Endothelial cell (in vitro differentiated cells): ENCODE measurements at regions not wholly inside any gene's neighbourhood (a gene's known extent, or its start where the extent isn't known, plus 50 kb on each side); places are given as distances from the start of the nearest gene placed in this dataset.

ENCODE experiments used
- DNase-seq: peaks from one replicate; pipeline ENCODE4 v3.0.0; 2021; ENCODE audit warnings: low spot score
- H3K27ac Mint-ChIP-seq: one replicate; pipeline ENCODE4 v1.8.0; 2021; ENCODE audit warnings: mixed read lengths, inconsistent platforms; ENCODE audit not compliant: unreplicated experiment
- H3K27me3 Mint-ChIP-seq: one replicate; pipeline ENCODE4 v1.8.0; 2021; ENCODE audit warnings: mild to moderate bottlenecking, moderate library complexity, mixed read lengths, inconsistent platforms; ENCODE audit not compliant: unreplicated experiment
- H3K36me3 Mint-ChIP-seq: one replicate; pipeline ENCODE4 v1.8.0; 2021; ENCODE audit warnings: mild to moderate bottlenecking, low read depth, mixed read lengths, inconsistent platforms; ENCODE audit not compliant: unreplicated experiment
- H3K4me1 Mint-ChIP-seq: one replicate; pipeline ENCODE4 v1.8.0; 2021; ENCODE audit warnings: mild to moderate bottlenecking, mixed read lengths, inconsistent platforms; ENCODE audit not compliant: unreplicated experiment
- H3K4me3 Mint-ChIP-seq: one replicate; pipeline ENCODE4 v1.8.0; 2021; ENCODE audit warnings: mild to moderate bottlenecking, mixed read lengths, inconsistent platforms; ENCODE audit not compliant: unreplicated experiment
- H3K9me3 Mint-ChIP-seq: one replicate; pipeline ENCODE4 v1.8.0; 2021; ENCODE audit warnings: mixed read lengths, inconsistent platforms; ENCODE audit not compliant: unreplicated experiment
- TF ChIP-seq, protein P1 (sequence below): fragments of 200-600 bp; sonication (generic); IDR thresholded peaks from one replicate; pipeline ENCODE4 v1.5.0; 2021; ENCODE audit warnings: antibody characterized with exemption; ENCODE audit not compliant: unreplicated experiment

DNA sequence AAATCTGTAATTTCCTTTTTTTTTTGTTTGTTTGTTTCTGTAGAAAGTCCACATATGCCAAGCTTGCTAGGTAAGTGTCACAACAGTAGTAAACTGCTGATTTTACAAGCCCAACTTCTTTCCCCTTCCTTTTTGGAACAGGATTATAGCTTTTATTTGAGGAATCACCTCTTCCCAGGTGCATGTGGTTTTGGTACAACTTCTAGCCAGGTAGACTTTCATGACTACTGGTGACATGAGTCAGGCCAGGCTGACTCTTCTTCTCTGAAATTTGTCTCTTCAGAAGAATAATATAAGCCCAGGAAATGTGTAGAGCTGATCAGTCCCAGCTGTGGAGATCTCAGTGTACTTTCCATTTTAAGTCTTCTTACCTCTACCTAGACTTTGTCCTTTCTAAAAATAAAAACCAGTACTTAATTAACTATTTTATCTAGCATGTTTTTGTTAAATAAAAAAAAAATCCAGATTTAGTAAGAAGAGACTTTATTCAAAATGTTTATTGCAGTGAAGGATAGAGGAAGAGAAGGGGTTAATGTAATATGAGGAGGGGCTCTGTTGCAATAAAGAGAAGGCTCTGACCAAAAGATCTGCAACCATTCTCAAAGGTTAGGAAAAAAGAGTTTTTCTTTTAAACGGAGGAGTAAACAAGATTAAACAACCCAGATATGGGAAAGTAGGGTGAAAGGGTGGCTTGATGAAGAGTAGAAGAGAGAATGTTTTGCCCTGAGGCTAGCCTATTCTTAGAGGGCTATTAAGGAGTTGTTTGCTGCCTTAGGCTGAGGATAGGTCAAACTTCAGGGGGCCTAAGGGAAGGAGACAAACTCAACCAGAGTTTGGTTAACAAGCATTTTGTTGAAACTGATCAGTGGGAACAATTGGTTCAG lies 664.2 kb downstream of the SORCS1 start:
- Mint-ChIP-seq H3K9me3 (no peaks in the 10 kb centered on the region), H3K4me3 (no peak overlapping the region), H3K36me3 (no peaks in the 10 kb centered on the region), H3K27me3 (no peaks in the 10 kb centered on the region), H3K4me1 (peaks cover 9% of the 10 kb centered on the region), H3K27ac (no peak overlapping the region)
- DNase-seq = no peak
- TF ChIP-seq, protein P1, sequence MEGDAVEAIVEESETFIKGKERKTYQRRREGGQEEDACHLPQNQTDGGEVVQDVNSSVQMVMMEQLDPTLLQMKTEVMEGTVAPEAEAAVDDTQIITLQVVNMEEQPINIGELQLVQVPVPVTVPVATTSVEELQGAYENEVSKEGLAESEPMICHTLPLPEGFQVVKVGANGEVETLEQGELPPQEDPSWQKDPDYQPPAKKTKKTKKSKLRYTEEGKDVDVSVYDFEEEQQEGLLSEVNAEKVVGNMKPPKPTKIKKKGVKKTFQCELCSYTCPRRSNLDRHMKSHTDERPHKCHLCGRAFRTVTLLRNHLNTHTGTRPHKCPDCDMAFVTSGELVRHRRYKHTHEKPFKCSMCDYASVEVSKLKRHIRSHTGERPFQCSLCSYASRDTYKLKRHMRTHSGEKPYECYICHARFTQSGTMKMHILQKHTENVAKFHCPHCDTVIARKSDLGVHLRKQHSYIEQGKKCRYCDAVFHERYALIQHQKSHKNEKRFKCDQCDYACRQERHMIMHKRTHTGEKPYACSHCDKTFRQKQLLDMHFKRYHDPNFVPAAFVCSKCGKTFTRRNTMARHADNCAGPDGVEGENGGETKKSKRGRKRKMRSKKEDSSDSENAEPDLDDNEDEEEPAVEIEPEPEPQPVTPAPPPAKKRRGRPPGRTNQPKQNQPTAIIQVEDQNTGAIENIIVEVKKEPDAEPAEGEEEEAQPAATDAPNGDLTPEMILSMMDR = no peak

DNA sequence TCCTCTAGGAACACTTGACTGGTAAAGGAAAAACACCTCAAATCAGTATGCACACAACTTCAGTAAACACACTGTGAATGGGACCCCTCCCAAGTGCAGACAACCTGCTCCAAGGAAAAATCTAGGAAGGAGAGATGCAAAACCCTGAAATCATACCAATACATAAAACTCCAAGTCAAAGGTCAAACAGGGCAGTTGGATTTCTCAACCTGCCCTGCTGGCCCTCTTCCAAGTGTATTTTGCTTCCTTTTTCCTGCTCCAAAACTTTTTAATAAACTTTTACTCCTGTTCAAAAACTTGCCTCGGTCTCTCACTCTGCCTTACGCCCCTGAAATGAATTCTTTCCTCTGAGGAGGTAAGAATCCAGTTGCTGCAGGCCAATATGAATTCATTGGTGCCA lies 665.1 kb downstream of the SORCS1 start:
- H3K9me3 Mint-ChIP-seq = no peaks in the 10 kb centered on the region
- no peak overlapping the region for H3K27ac Mint-ChIP-seq
- TF ChIP-seq, protein P1 = no peak
- H3K4me3 Mint-ChIP-seq = no peak overlapping the region
- no peaks in the 10 kb centered on the region for H3K36me3 Mint-ChIP-seq
- peaks cover under 1% of the 10 kb centered on the region for H3K27me3 Mint-ChIP-seq
- H3K4me1 Mint-ChIP-seq = peaks cover 9% of the 10 kb centered on the region
- DNase-seq = no peak

DNA sequence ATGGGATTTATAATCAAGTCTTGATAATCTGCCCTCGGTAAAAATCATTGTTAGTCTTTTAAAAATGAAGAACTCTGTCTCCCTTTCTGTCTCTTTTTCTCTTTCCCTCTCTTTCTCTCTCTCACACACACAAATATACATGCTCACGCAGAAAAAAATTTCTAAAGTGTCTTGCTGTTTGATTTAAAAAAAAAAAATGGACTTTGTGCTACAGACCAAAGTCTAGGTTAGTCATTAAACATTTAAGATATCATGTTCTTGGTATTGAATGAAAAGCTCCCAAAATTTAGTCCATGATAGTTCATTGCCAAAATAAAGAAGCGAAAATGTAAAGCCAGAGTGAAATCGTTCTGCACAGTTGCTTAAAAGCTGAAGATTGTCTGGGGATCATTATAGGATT lies 665.8 kb downstream of the SORCS1 start:
- no peak overlapping the region for H3K4me3 Mint-ChIP-seq
- no peak for DNase-seq
- no peak overlapping the region for H3K27ac Mint-ChIP-seq
- TF ChIP-seq, protein P1 = no peak
- peaks cover 9% of the 10 kb centered on the region for H3K4me1 Mint-ChIP-seq
- no peaks in the 10 kb centered on the region for H3K9me3 Mint-ChIP-seq
- H3K27me3 Mint-ChIP-seq = peaks cover 3% of the 10 kb centered on the region
- no peaks in the 10 kb centered on the region for H3K36me3 Mint-ChIP-seq

DNA sequence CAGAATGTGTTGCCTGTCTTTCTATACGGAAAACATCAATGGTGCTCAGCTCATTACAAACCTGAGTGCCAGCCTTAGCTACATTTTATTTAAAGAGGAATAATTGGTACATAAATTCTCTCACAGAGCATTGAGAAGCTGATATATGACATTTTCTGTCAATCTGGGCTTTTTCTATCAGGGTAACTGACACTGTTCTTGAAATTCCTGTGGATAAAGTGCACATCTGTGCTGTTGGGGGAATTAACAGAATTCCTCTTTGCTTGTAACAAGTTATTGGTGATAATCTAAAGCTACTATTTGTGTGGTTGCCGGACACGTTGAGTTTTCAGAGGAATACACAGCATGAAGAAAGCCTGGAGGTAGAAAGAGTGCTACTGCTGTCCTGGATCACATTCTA lies 668.6 kb downstream of the SORCS1 start:
- TF ChIP-seq, protein P1 = no peak
- no peak for DNase-seq
- Mint-ChIP-seq H3K4me1 (peaks cover 6% of the 10 kb centered on the region), H3K36me3 (no peaks in the 10 kb centered on the region), H3K9me3 (no peaks in the 10 kb centered on the region), H3K27ac (no peak overlapping the region), H3K27me3 (peaks cover 3% of the 10 kb centered on the region), H3K4me3 (no peak overlapping the region)

DNA sequence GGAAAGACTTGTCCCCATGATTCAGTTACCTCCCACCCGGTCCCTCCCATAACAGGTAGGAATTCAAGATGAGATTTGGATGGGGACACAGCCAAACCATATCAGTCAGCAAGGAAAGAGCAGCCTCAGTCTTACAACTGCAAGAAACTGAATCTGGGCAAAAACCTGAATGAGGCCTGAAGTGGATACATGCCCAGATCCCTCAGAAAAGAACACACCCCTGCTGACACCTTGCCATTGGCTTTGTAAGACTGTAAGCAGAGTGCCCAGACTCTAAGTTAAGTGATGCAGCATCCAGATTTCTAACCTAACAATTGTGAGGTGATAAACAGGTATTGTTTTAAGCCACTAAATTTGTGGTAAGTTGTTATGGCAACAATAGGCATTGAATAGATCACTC lies 670.8 kb downstream of the SORCS1 start:
- H3K9me3 Mint-ChIP-seq = no peaks in the 10 kb centered on the region
- H3K27me3 Mint-ChIP-seq = peaks cover 3% of the 10 kb centered on the region
- TF ChIP-seq, protein P1 = no peak
- H3K4me3 Mint-ChIP-seq = no peak overlapping the region
- no peaks in the 10 kb centered on the region for H3K4me1 Mint-ChIP-seq
- H3K36me3 Mint-ChIP-seq = no peaks in the 10 kb centered on the region
- no peak overlapping the region for H3K27ac Mint-ChIP-seq
- DNase-seq = no peak
